GM23338 (cell line): ENCODE measurements at regions not wholly inside any gene's neighbourhood (a gene's known extent, or its start where the extent isn't known, plus 50 kb on each side); places are given as distances from the start of the nearest gene placed in this dataset.

ENCODE experiments used
- ATAC-seq: fragments of 200-7000 bp; cut with Tn5 transposase; 3 replicates; pipeline ENCODE4 v1.9.1; 2020
- DNase-seq: peaks from one replicate; pipeline ENCODE4 v3.0.0-alpha.2; 2015; ENCODE audit warnings: low spot score
- H2AFZ ChIP-seq: fragments of 200-600 bp; sonication (generic); 2 replicates; pipeline ENCODE4 v1.8.0; 2016; ENCODE audit warnings: antibody characterized with exemption, mild to moderate bottlenecking, moderate library complexity
- H3F3A ChIP-seq: fragments of 200-600 bp; sonication (generic); replicated peaks from 2 replicates; pipeline ENCODE4 v1.8.0; 2017; ENCODE audit warnings: antibody characterized with exemption, mixed run types, low read depth
- H3K27ac ChIP-seq: fragments of 200-600 bp; sonication (generic); 2 replicates; pipeline ENCODE4 v1.6.1; 2016; ENCODE audit warnings: low read depth
- H3K27me3 ChIP-seq: fragments of 200-600 bp; sonication (generic); 2 replicates; pipeline ENCODE4 v1.8.0; 2016; ENCODE audit warnings: mild to moderate bottlenecking, mixed run types, moderate library complexity; ENCODE audit not compliant: insufficient read depth
- H3K36me3 ChIP-seq: fragments of 200-600 bp; sonication (generic); 2 replicates; pipeline ENCODE4 v1.8.0; 2016; ENCODE audit warnings: mild to moderate bottlenecking; ENCODE audit not compliant: insufficient read depth
- H3K4me1 ChIP-seq: fragments of 200-600 bp; sonication (generic); 2 replicates; pipeline ENCODE4 v1.8.0; 2016; ENCODE audit warnings: mild to moderate bottlenecking, moderate library complexity; ENCODE audit not compliant: insufficient read depth
- H3K4me2 ChIP-seq: fragments of 200-600 bp; sonication (generic); 2 replicates; pipeline ENCODE4 v1.7.1; 2017; ENCODE audit warnings: mixed run types
- H3K4me3 ChIP-seq: fragments of 200-600 bp; sonication (generic); 2 replicates; pipeline ENCODE4 v1.6.1; 2016; ENCODE audit warnings: mixed run types
- H3K79me2 ChIP-seq: fragments of 200-600 bp; sonication (generic); replicated peaks from 2 replicates; pipeline ENCODE4 v1.8.0; 2017; ENCODE audit warnings: mild to moderate bottlenecking; ENCODE audit not compliant: insufficient read depth
- H3K9me2 ChIP-seq: fragments of 200-600 bp; sonication (generic); 2 replicates; pipeline ENCODE4 v1.8.0; 2017; ENCODE audit not compliant: insufficient read depth
- H4K20me1 ChIP-seq: fragments of 200-600 bp; sonication (generic); replicated peaks from 2 replicates; pipeline ENCODE4 v1.8.0; 2017; ENCODE audit warnings: mild to moderate bottlenecking; ENCODE audit not compliant: insufficient read depth
- H3K27ac Mint-ChIP-seq: 2 replicates; pipeline ENCODE4 v1.8.0; 2020; ENCODE audit warnings: inconsistent platforms, mild to moderate bottlenecking, moderate library complexity, mixed read lengths
- H3K27me3 Mint-ChIP-seq: 3 replicates; pipeline ENCODE4 v1.8.0; 2022; ENCODE audit warnings: low read depth, mild to moderate bottlenecking, moderate library complexity, mixed read lengths, inconsistent platforms; ENCODE audit not compliant: insufficient read depth, poor library complexity
- H3K36me3 Mint-ChIP-seq: 3 replicates; pipeline ENCODE4 v1.8.0; 2021; ENCODE audit warnings: low read depth, mild to moderate bottlenecking, inconsistent platforms, moderate library complexity, mixed read lengths
- H3K4me1 Mint-ChIP-seq: 3 replicates; pipeline ENCODE4 v1.8.0; 2020; ENCODE audit warnings: mild to moderate bottlenecking, inconsistent platforms, mixed read lengths
- H3K4me3 Mint-ChIP-seq: 3 replicates; pipeline ENCODE4 v1.8.0; 2021; ENCODE audit warnings: moderate library complexity, mild to moderate bottlenecking, inconsistent platforms, mixed read lengths
- H3K9me3 Mint-ChIP-seq: 3 replicates; pipeline ENCODE4 v1.8.0; 2020; ENCODE audit warnings: moderate library complexity, mild to moderate bottlenecking, inconsistent platforms, mixed read lengths
- CREB1 ChIP-seq: fragments of 250-450 bp; sonication (Bioruptor Pico); IDR thresholded peaks from 2 replicates; pipeline ENCODE4 v1.5.0; 2020; ENCODE audit warnings: low read depth, mild to moderate bottlenecking, moderate library complexity
- CTCF ChIP-seq, 2 experiments: fragments of 200-600 bp in 1 of 2; sonication (generic) in 1 of 2; conservative IDR thresholded peaks; 2 replicates each; pipeline versions ENCODE4 v1.5.1 to v1.6.1; 2016 to 2017; ENCODE audit warnings: antibody characterized with exemption in 2 of 2, low read depth in 2 of 2, mild to moderate bottlenecking in 2 of 2, moderate library complexity in 1 of 2
- EZH2 ChIP-seq: fragments of 200-600 bp; sonication (generic); IDR thresholded peaks from one replicate; pipeline ENCODE4 v1.8.0; 2017; ENCODE audit warnings: antibody characterized with exemption, mild to moderate bottlenecking, low read depth; ENCODE audit not compliant: unreplicated experiment
- EZH2phosphoT487 ChIP-seq: fragments of 200-600 bp; sonication (generic); IDR thresholded peaks from one replicate; pipeline ENCODE4 v1.8.1; 2018; ENCODE audit warnings: antibody characterized with exemption; ENCODE audit not compliant: unreplicated experiment
- JUNB ChIP-seq: IDR thresholded peaks from one replicate; pipeline ENCODE4 v1.6.1; 2016; ENCODE audit warnings: antibody characterized with exemption; ENCODE audit not compliant: unreplicated experiment
- NANOG ChIP-seq: IDR thresholded peaks from 2 replicates; pipeline ENCODE4 v1.6.1; 2016; ENCODE audit warnings: antibody characterized with exemption, borderline replicate concordance
- POLR2AphosphoS5 ChIP-seq: IDR thresholded peaks from 2 replicates; pipeline ENCODE4 v1.6.1; 2016; ENCODE audit warnings: antibody characterized with exemption, low read depth
- REST ChIP-seq: IDR thresholded peaks from one replicate; pipeline ENCODE4 v1.6.1; 2018; ENCODE audit warnings: antibody characterized with exemption; ENCODE audit not compliant: unreplicated experiment
- STAT1 ChIP-seq: IDR thresholded peaks from one replicate; pipeline ENCODE4 v1.6.1; 2016; ENCODE audit warnings: antibody characterized with exemption; ENCODE audit not compliant: unreplicated experiment
- ZNF114 ChIP-seq: fragments of 250-450 bp; sonication (Bioruptor Pico); IDR thresholded peaks from 2 replicates; pipeline ENCODE4 v1.5.0; 2020; ENCODE audit warnings: mild to moderate bottlenecking, moderate library complexity
- ZNF331 ChIP-seq: fragments of 250-450 bp; sonication (Bioruptor Pico); IDR thresholded peaks from 2 replicates; pipeline ENCODE4 v1.5.0; 2020; ENCODE audit warnings: low read depth, mild to moderate bottlenecking, moderate library complexity
- TF ChIP-seq, protein P1 (sequence below): IDR thresholded peaks from 2 replicates; pipeline ENCODE4 v1.6.1; 2016; ENCODE audit warnings: antibody characterized with exemption

GRCh38 chr6:43964659-43965570 lies 162.3 kb downstream of the MRPL14 start:
- Histone ChIP-seq H3K9me2 (no peaks in the 10 kb centered on the region), H3K4me3 (no peak overlapping the region), H3K27ac (no peak overlapping the region), H3K79me2 (no peaks in the 10 kb centered on the region), H2AFZ (no peak overlapping the region; the same call in 1 of the 2 replicates), H4K20me1 (no peaks in the 10 kb centered on the region), H3K4me1 (0 out of 2 replicates have a peak, but pooled peaks cover 7% of the 10 kb centered on the region), H3K27me3 (no peaks in the 10 kb centered on the region), H3F3A (no peaks in the 10 kb centered on the region), H3K36me3 (no peaks in the 10 kb centered on the region), H3K4me2 (no peak overlapping the region)
- Mint-ChIP-seq H3K36me3 (no peaks in the 10 kb centered on the region; the same call in 2 of the 3 replicates), H3K4me3 (no peak overlapping the region; the same call in 2 of the 3 replicates), H3K27me3 (peaks cover 13% of the 10 kb centered on the region), H3K4me1 (peaks cover 23% of the 10 kb centered on the region), H3K9me3 (no peaks in the 10 kb centered on the region; the same call in 2 of the 3 replicates), H3K27ac (no peak overlapping the region)
- DNase-seq (no peak), ATAC-seq (no peak; the same call in 2 of the 3 replicates)
- TF ChIP-seq EZH2 (no peak), CTCF (conservative IDR thresholded peaks at IDR 0.05; ENCODE audit: low read depth in 2 of 2) (no peak)

GRCh38 chr6:43963877-43964658 lies 163.2 kb downstream of the MRPL14 start:
- H3K79me2 ChIP-seq, result no peaks in the 10 kb centered on the region
- DNase-seq, result no peak
- no peaks in the 10 kb centered on the region for H3K36me3 ChIP-seq
- H3K36me3 Mint-ChIP-seq, result no peaks in the 10 kb centered on the region; the same call in 2 of the 3 replicates
- no peaks in the 10 kb centered on the region for H3F3A ChIP-seq
- H4K20me1 ChIP-seq, result no peaks in the 10 kb centered on the region
- no peak for ATAC-seq
- H3K9me2 ChIP-seq, result no peaks in the 10 kb centered on the region
- H3K4me1 ChIP-seq, result 0 out of 2 replicates have a peak, but pooled peaks cover 7% of the 10 kb centered on the region
- no peak overlapping the region for H3K27ac Mint-ChIP-seq
- no peaks in the 10 kb centered on the region for H3K27me3 ChIP-seq
- no peak overlapping the region for H2AFZ ChIP-seq
- H3K9me3 Mint-ChIP-seq, result no peaks in the 10 kb centered on the region; the same call in 1 of the 3 replicates
- peaks cover 13% of the 10 kb centered on the region for H3K27me3 Mint-ChIP-seq
- no peak overlapping the region for H3K4me2 ChIP-seq
- no peak overlapping the region for H3K27ac ChIP-seq
- H3K4me1 Mint-ChIP-seq, result peaks cover 23% of the 10 kb centered on the region
- no peak overlapping the region for H3K4me3 ChIP-seq
- no peak overlapping the region; the same call in 2 of the 3 replicates for H3K4me3 Mint-ChIP-seq
- TF ChIP-seq CREB1 (CRISPR knock-in tag) (no peak), CTCF (conservative IDR thresholded peaks at IDR 0.05; ENCODE audit: low read depth in 2 of 2) (no peak), EZH2phosphoT487 (no peak), POLR2AphosphoS5 (no peak), JUNB (no peak), ZNF331 (CRISPR knock-in tag) (no peak), REST (no peak), EZH2 (no peak), NANOG (no peak), ZNF114 (CRISPR knock-in tag) (no peak), STAT1 (no peak)
- TF ChIP-seq, protein P1, sequence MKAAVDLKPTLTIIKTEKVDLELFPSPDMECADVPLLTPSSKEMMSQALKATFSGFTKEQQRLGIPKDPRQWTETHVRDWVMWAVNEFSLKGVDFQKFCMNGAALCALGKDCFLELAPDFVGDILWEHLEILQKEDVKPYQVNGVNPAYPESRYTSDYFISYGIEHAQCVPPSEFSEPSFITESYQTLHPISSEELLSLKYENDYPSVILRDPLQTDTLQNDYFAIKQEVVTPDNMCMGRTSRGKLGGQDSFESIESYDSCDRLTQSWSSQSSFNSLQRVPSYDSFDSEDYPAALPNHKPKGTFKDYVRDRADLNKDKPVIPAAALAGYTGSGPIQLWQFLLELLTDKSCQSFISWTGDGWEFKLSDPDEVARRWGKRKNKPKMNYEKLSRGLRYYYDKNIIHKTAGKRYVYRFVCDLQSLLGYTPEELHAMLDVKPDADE, result no peak
